WTC11 (cell line): ENCODE measurements at regions not wholly inside any gene's neighbourhood (a gene's known extent, or its start where the extent isn't known, plus 50 kb on each side); places are given as distances from the start of the nearest gene placed in this dataset.

ENCODE experiments used
- ATAC-seq: fragments of 200-7000 bp; cut with Tn5 transposase; 2 replicates; pipeline ENCODE4 v1.10.0; 2021; ENCODE audit warnings: mild to moderate bottlenecking, moderate library complexity
- CTCF ChIA-PET: fragments of 300-600 bp; sonication (Branson Sonifier 250); formaldehyde crosslinking; loops from one replicate; lab custom pipeline; 2021; ENCODE audit warnings: antibody characterized with exemption; lab: Charles Lee
- POLR2A ChIA-PET: fragments of 350-600 bp; sonication (Branson Sonifier 250); formaldehyde crosslinking; loops from one replicate; lab custom pipeline; 2021; ENCODE audit warnings: antibody characterized with exemption; lab: Charles Lee
- DNase-seq: peaks from one replicate; pipeline ENCODE4 v3.0.0; 2021; ENCODE audit warnings: low spot score
- H3K27ac Mint-ChIP-seq: 2 replicates; pipeline ENCODE4 v1.8.0; 2021; ENCODE audit warnings: mixed read lengths
- H3K27me3 Mint-ChIP-seq: 2 replicates; pipeline ENCODE4 v1.8.0; 2021; ENCODE audit warnings: low read depth, mild to moderate bottlenecking, moderate library complexity, mixed read lengths
- H3K36me3 Mint-ChIP-seq: 2 replicates; pipeline ENCODE4 v1.8.0; 2021; ENCODE audit warnings: mixed read lengths
- H3K4me1 Mint-ChIP-seq: 2 replicates; pipeline ENCODE4 v1.8.0; 2022; ENCODE audit warnings: mixed read lengths
- H3K4me3 Mint-ChIP-seq: 2 replicates; pipeline ENCODE4 v1.8.0; 2021; ENCODE audit warnings: mild to moderate bottlenecking, moderate library complexity, mixed read lengths
- H3K9me3 Mint-ChIP-seq: 2 replicates; pipeline ENCODE4 v1.8.0; 2021; ENCODE audit warnings: mixed read lengths
- CREM ChIP-seq: sonication (generic); formaldehyde crosslinking; IDR thresholded peaks from 2 replicates; pipeline ENCODE4 v1.8.1; 2022; ENCODE audit warnings: mild to moderate bottlenecking, missing genetic modification reagents, moderate library complexity
- MYBL2 ChIP-seq: sonication (generic); formaldehyde crosslinking; IDR thresholded peaks from 2 replicates; pipeline ENCODE4 v1.8.1; 2023; ENCODE audit warnings: mild to moderate bottlenecking, moderate library complexity, missing genetic modification reagents
- NR1H2 ChIP-seq: sonication (generic); formaldehyde crosslinking; IDR thresholded peaks from 2 replicates; pipeline ENCODE4 v1.9.0; 2021; ENCODE audit warnings: mild to moderate bottlenecking, moderate library complexity, missing genetic modification reagents
- RELA ChIP-seq: sonication (generic); formaldehyde crosslinking; IDR thresholded peaks from 2 replicates; pipeline ENCODE4 v1.8.1; 2022; ENCODE audit warnings: missing genetic modification reagents, mild to moderate bottlenecking, borderline replicate concordance
- RORB ChIP-seq: fragments of 250-450 bp; sonication (Bioruptor Pico); IDR thresholded peaks from 2 replicates; pipeline ENCODE4 v1.9.0; 2021; ENCODE audit warnings: mild to moderate bottlenecking
- SMAD3 ChIP-seq: sonication (generic); formaldehyde crosslinking; IDR thresholded peaks from 2 replicates; pipeline ENCODE4 v1.8.0; 2022; ENCODE audit warnings: missing genetic modification reagents, mild to moderate bottlenecking, borderline replicate concordance
- TP53 ChIP-seq: sonication (generic); formaldehyde crosslinking; IDR thresholded peaks from 2 replicates; pipeline ENCODE4 v1.8.1; 2023; ENCODE audit warnings: mild to moderate bottlenecking, missing genetic modification reagents
- ZBTB21 ChIP-seq: sonication (generic); formaldehyde crosslinking; IDR thresholded peaks from 2 replicates; pipeline ENCODE4 v1.8.1; 2023; ENCODE audit warnings: mild to moderate bottlenecking, missing genetic modification reagents, borderline replicate concordance
- ZNF121 ChIP-seq: sonication (generic); formaldehyde crosslinking; IDR thresholded peaks from 2 replicates; pipeline ENCODE4 v1.8.0; 2023; ENCODE audit warnings: missing genetic modification reagents
- ZNF232 ChIP-seq: sonication (generic); formaldehyde crosslinking; IDR thresholded peaks from 2 replicates; pipeline ENCODE4 v1.8.0; 2022; ENCODE audit warnings: mild to moderate bottlenecking, missing genetic modification reagents
- ZNF263 ChIP-seq: sonication (generic); formaldehyde crosslinking; IDR thresholded peaks from 2 replicates; pipeline ENCODE4 v1.8.1; 2022; ENCODE audit warnings: low read depth, mild to moderate bottlenecking, moderate library complexity, missing genetic modification reagents
- ZNF281 ChIP-seq: sonication (generic); formaldehyde crosslinking; IDR thresholded peaks from 2 replicates; pipeline ENCODE4 v1.8.0; 2023; ENCODE audit warnings: mild to moderate bottlenecking, missing genetic modification reagents
- ZNF423 ChIP-seq: fragments of 250-450 bp; sonication (Bioruptor Pico); IDR thresholded peaks from 2 replicates; pipeline ENCODE4 v2.1.2; 2022; ENCODE audit warnings: mild to moderate bottlenecking, moderate library complexity
- ZNF532 ChIP-seq: fragments of 250-450 bp; sonication (Bioruptor Pico); IDR thresholded peaks from 2 replicates; pipeline ENCODE4 v1.9.0; 2021; ENCODE audit warnings: mild to moderate bottlenecking, borderline replicate concordance
- TF ChIP-seq, protein P1 (sequence below): sonication (generic); formaldehyde crosslinking; IDR thresholded peaks from 2 replicates; pipeline ENCODE4 v1.8.1; 2023; ENCODE audit warnings: mild to moderate bottlenecking, missing genetic modification reagents, moderate library complexity
- TF ChIP-seq, protein P2 (sequence below): fragments of 250-450 bp; sonication (Bioruptor Pico); IDR thresholded peaks from 2 replicates; pipeline ENCODE4 v1.8.0; 2021; ENCODE audit warnings: mild to moderate bottlenecking
- TF ChIP-seq, protein P3 (sequence below): sonication (generic); formaldehyde crosslinking; IDR thresholded peaks from 2 replicates; pipeline ENCODE4 v1.8.1; 2022; ENCODE audit warnings: mild to moderate bottlenecking, moderate library complexity, missing genetic modification reagents

GRCh38 chr7:155211761-155212160 lies 85.9 kb upstream of the INSIG1 start:
- ChIA-PET POLR2A (no interaction called here), CTCF (interaction anchor here (1.1 kb wide), 1 partner anchor 234 kb away, joined by 5 read pairs; no protein-coding TSS in a partner anchor)
- Mint-ChIP-seq H3K36me3 (peaks cover 2% of the 10 kb centered on the region; the same call in 1 of the 2 replicates), H3K9me3 (peaks cover 13% of the 10 kb centered on the region), H3K4me1 (peaks cover 23% of the 10 kb centered on the region), H3K27ac (no peak overlapping the region), H3K4me3 (no peak overlapping the region)
- ATAC-seq = no peak
- DNase-seq = no peak
- TF ChIP-seq SMAD3 (CRISPR knock-in tag) = no peak
- peak; percentile 93 for TF ChIP-seq ZNF121 (CRISPR knock-in tag)
- TF ChIP-seq, all 79 proteins: peak for 1
- H3K27me3 Mint-ChIP-seq = no peaks in the 10 kb centered on the region

- no peaks in the 10 kb centered on the region for H3K36me3 Mint-ChIP-seq
- no peak overlapping the region for H3K27ac Mint-ChIP-seq
- peaks cover 23% of the 10 kb centered on the region for H3K4me1 Mint-ChIP-seq
- H3K4me3 Mint-ChIP-seq = no peak overlapping the region
- no peak for DNase-seq
- ChIA-PET CTCF (interaction anchor here (1.1 kb wide), 1 partner anchor 233 kb away, joined by 5 read pairs; no protein-coding TSS in a partner anchor), POLR2A (no interaction called here)
- TF ChIP-seq NR1H2 (CRISPR knock-in tag) (no peak), ZNF281 (no peak)
- peaks cover 10% of the 10 kb centered on the region for H3K9me3 Mint-ChIP-seq
- no peaks in the 10 kb centered on the region for H3K27me3 Mint-ChIP-seq
- no peak for ATAC-seq
These were observed 85.2 kb upstream of the INSIG1 start for GRCh38 chr7:155212301-155213015.

DNA sequence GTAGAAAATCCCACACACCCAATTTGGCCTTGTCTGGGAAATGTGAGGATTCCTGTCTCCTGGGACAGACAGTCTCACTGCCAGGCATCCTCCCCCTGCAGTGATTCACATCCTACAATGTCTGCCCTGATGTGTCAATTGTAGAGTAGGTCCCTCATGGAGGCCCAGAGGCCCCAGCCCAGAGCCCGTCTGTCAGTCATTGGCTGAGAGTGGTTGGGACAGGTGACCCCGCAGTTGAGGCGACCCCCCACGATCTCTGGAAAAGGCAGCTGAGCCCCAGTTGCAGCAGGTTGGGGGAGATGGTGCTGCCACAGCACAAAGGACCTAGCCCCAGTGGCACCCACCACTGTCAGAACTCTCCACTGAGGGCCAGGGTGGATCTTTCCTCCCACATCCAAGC lies 84.3 kb upstream of the INSIG1 start:
- Mint-ChIP-seq H3K27ac (no peak overlapping the region), H3K4me1 (peaks cover 23% of the 10 kb centered on the region), H3K36me3 (no peaks in the 10 kb centered on the region), H3K27me3 (no peaks in the 10 kb centered on the region), H3K4me3 (no peak overlapping the region), H3K9me3 (peaks cover 3% of the 10 kb centered on the region; the same call in 1 of the 2 replicates)
- ChIA-PET POLR2A (no interaction called here), CTCF (interaction anchor here (2.3 kb wide), 1 partner anchor 144 kb away, joined by 11 read pairs; no protein-coding TSS in a partner anchor)
- DNase-seq (no peak), ATAC-seq (no peak)
- TF ChIP-seq, protein P1, sequence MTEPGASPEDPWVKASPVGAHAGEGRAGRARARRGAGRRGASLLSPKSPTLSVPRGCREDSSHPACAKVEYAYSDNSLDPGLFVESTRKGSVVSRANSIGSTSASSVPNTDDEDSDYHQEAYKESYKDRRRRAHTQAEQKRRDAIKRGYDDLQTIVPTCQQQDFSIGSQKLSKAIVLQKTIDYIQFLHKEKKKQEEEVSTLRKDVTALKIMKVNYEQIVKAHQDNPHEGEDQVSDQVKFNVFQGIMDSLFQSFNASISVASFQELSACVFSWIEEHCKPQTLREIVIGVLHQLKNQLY (CRISPR knock-in tag) = no peak
- TF ChIP-seq ZNF263 (CRISPR knock-in tag) (no peak), RELA (CRISPR knock-in tag) (no peak), ZNF232 (CRISPR knock-in tag) (no peak), ZBTB21 (CRISPR knock-in tag) (no peak), TP53 (CRISPR knock-in tag) (no peak), SMAD3 (CRISPR knock-in tag) (no peak), RORB (no peak), MYBL2 (CRISPR knock-in tag) (no peak), ZNF532 (CRISPR knock-in tag) (no peak), ZNF423 (CRISPR knock-in tag) (no peak), CREM (CRISPR knock-in tag) (no peak)
- TF ChIP-seq, protein P2, sequence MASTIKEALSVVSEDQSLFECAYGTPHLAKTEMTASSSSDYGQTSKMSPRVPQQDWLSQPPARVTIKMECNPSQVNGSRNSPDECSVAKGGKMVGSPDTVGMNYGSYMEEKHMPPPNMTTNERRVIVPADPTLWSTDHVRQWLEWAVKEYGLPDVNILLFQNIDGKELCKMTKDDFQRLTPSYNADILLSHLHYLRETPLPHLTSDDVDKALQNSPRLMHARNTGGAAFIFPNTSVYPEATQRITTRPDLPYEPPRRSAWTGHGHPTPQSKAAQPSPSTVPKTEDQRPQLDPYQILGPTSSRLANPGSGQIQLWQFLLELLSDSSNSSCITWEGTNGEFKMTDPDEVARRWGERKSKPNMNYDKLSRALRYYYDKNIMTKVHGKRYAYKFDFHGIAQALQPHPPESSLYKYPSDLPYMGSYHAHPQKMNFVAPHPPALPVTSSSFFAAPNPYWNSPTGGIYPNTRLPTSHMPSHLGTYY = no peak
- TF ChIP-seq, protein P3, sequence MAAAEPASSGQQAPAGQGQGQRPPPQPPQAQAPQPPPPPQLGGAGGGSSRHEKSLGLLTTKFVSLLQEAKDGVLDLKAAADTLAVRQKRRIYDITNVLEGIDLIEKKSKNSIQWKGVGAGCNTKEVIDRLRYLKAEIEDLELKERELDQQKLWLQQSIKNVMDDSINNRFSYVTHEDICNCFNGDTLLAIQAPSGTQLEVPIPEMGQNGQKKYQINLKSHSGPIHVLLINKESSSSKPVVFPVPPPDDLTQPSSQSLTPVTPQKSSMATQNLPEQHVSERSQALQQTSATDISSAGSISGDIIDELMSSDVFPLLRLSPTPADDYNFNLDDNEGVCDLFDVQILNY = no peak
